Vagina (tissue), 2 donors: ENCODE measurements at regions not wholly inside any gene's neighbourhood (a gene's known extent, or its start where the extent isn't known, plus 50 kb on each side); places are given as distances from the start of the nearest gene placed in this dataset.
A peak's percentile ranks its signal among the peaks of the same experiment; 100 is the strongest.

Source experiments
- DNase-seq, 2 donors: peaks; one replicate each; pipeline ENCODE4 v3.0.0-alpha.2; 2017; ENCODE audit errors: extremely low spot score in 2 of 2
- H3K27ac ChIP-seq: fragments of 200-600 bp; sonication (generic); one replicate; pipeline ENCODE4 v1.5.1; 2019
- H3K27me3 ChIP-seq: fragments of 200-600 bp; sonication (generic); one replicate; pipeline ENCODE4 v1.5.1; 2019
- H3K36me3 ChIP-seq, 2 donors: fragments of 200-600 bp; sonication (generic); one replicate each; pipeline ENCODE4 v1.5.1; 2017 to 2019
- H3K4me1 ChIP-seq: fragments of 200-600 bp; sonication (generic); one replicate; pipeline ENCODE4 v1.5.1; 2019
- H3K4me3 ChIP-seq, 2 donors: fragments of 200-600 bp; sonication (generic); 1 replicate in 1 of 2; 2 replicates in 1 of 2; pipeline ENCODE4 v1.5.1; 2016 to 2019
- H3K9me3 ChIP-seq: fragments of 200-600 bp; sonication (generic); one replicate; pipeline ENCODE4 v1.5.1; 2019
- POLR2A ChIP-seq, 2 donors: fragments of 450-650 bp; IDR thresholded peaks; one replicate each; pipeline ENCODE4 v1.6.1; 2017; ENCODE audit warnings: antibody characterized with exemption in 2 of 2, mild to moderate bottlenecking in 2 of 2, moderate library complexity in 2 of 2
- POLR2AphosphoS5 ChIP-seq, 2 donors: sonication (generic); formaldehyde crosslinking; IDR thresholded peaks; one replicate each; pipeline ENCODE4 v1.9.0; 2017; ENCODE audit warnings: antibody characterized with exemption in 2 of 2, mild to moderate bottlenecking in 2 of 2, low read depth in 1 of 2; ENCODE audit not compliant: insufficient read depth in 1 of 2
- intact Hi-C: fragments of 100-400 bp; cut with DNase I; formaldehyde crosslinking; loops from one replicate; pipeline ENCODE4 v1.15.1; 2023
- TF ChIP-seq, protein P1 (sequence below), 3 experiments: fragments of 450-650 bp in 2 of 3; fragments of 200-600 bp in 1 of 3; sonication (generic) in 1 of 3; IDR thresholded peaks; one replicate each; pipeline ENCODE4 v1.5.1; 2017 to 2019; ENCODE audit warnings: antibody characterized with exemption in 3 of 3, mild to moderate bottlenecking in 2 of 3, moderate library complexity in 2 of 3

DNA sequence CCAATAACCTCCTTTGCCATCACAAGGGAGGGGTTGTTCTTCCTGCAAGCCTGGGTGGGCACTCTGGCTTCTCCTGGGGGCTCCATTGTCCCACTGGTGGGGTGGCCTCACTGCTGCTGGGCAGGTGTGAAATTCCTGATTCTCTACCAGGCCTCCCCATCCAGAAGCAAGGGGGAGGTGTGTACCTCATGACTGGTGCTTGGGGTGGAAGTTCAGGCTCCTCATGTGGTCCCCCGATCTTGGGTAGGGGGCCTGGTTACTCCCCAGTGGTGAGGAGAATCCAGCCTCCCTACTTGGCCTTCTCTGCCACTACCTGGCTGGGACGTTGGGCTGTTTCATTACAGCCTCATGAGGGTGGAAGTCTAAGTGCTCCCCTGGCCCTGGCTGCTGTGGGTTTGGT, 433.9 kb downstream of the IRX2 start:
- Histone ChIP-seq H3K4me3 (no peak overlapping the region), H3K36me3 (no peaks in the 10 kb centered on the region), H3K27me3 (no peaks in the 10 kb centered on the region), H3K4me1 (no peaks in the 10 kb centered on the region), H3K27ac (no peak overlapping the region), H3K9me3 (no peaks in the 10 kb centered on the region)
- intact Hi-C loops, result no loop called here
- peak in 1 of 2 donors; percentile 62 for DNase-seq
- TF ChIP-seq POLR2A (IDR thresholded peaks at IDR 0.05) (no peak), POLR2AphosphoS5 (IDR thresholded peaks at IDR 0.05; ENCODE audit: insufficient read depth in 1 of 2, low read depth in 1 of 2) (no peak)
- TF ChIP-seq, protein P1, sequence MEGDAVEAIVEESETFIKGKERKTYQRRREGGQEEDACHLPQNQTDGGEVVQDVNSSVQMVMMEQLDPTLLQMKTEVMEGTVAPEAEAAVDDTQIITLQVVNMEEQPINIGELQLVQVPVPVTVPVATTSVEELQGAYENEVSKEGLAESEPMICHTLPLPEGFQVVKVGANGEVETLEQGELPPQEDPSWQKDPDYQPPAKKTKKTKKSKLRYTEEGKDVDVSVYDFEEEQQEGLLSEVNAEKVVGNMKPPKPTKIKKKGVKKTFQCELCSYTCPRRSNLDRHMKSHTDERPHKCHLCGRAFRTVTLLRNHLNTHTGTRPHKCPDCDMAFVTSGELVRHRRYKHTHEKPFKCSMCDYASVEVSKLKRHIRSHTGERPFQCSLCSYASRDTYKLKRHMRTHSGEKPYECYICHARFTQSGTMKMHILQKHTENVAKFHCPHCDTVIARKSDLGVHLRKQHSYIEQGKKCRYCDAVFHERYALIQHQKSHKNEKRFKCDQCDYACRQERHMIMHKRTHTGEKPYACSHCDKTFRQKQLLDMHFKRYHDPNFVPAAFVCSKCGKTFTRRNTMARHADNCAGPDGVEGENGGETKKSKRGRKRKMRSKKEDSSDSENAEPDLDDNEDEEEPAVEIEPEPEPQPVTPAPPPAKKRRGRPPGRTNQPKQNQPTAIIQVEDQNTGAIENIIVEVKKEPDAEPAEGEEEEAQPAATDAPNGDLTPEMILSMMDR (IDR thresholded peaks at IDR 0.05), result no peak

DNA sequence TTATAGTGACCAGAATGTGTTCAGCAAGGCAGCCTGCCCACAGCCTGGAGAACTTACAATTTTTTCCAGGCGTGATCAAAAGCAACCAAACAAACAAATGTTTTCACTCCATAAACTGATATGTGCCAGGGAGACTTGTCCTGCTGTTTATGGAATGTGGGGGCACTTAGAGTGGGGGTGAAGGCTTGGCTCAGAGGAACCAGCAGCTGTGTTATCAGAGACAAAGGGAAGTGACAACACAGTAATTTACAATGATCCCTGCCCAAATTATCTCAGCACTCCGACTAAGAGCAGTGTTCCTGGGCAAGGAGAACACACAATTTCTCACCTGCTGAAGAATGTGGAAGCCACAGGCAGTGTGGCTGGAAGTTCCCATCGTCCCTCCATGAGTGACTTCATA, 429.1 kb upstream of the IRX4 start:
- Histone ChIP-seq H3K4me1 (no peaks in the 10 kb centered on the region), H3K36me3 (no peaks in the 10 kb centered on the region), H3K9me3 (no peaks in the 10 kb centered on the region), H3K4me3 (no peak overlapping the region), H3K27ac (no peak overlapping the region), H3K27me3 (no peaks in the 10 kb centered on the region)
- intact Hi-C loops, result no loop called here
- TF ChIP-seq POLR2A (IDR thresholded peaks at IDR 0.05) (no peak), POLR2AphosphoS5 (IDR thresholded peaks at IDR 0.05; ENCODE audit: insufficient read depth in 1 of 2, low read depth in 1 of 2) (no peak)
- TF ChIP-seq, protein P1 (IDR thresholded peaks at IDR 0.05), result no peak
- DNase-seq, result no peak

DNA sequence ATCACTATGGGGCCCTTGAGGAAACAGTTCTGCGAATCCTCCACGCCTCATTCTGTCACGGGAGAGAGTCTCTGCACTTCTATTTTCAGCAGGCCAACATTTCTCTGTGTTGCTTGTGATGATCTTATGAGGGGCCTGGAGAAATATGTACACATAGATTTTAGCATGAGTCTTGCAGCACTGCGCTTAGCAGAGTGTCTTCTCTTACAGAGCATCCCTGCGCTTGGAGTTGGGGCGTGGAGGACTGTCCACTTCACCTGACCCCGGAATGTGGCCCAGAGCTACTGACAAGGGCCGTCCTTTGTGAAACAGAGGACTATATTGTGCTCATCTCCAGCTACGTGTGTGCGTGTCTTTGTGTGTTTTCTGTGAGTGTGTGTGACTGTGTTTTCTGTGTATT, 428.2 kb upstream of the IRX4 start:
- Histone ChIP-seq H3K4me3 (no peak overlapping the region), H3K27ac (no peak overlapping the region), H3K36me3 (no peaks in the 10 kb centered on the region), H3K27me3 (no peaks in the 10 kb centered on the region), H3K9me3 (no peaks in the 10 kb centered on the region), H3K4me1 (no peaks in the 10 kb centered on the region)
- intact Hi-C loops, result no loop called here
- no peak for DNase-seq
- no peak for TF ChIP-seq POLR2A (IDR thresholded peaks at IDR 0.05)

DNA sequence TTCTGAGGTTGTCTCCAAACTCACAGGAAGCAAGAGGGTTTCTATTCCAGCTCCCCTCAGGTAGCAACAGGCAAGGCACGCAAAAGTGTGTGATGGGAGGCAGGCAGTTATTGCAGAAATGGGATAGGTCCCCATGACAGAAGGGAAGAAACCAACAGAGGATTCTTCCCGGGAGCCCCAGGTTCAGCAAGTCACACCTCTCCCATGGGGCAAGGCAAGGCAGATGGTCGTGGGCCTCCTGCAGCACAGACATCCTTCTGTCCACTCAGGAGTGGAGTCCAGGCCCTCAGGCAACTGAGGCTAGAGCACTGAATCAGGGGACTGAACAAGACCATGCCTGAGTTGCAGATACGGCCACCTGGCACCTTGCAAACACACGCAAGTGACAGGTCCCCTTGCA, 424.9 kb upstream of the IRX4 start:
- TF ChIP-seq POLR2AphosphoS5 (IDR thresholded peaks at IDR 0.05; ENCODE audit: insufficient read depth in 1 of 2, low read depth in 1 of 2), result no peak
- no peak for TF ChIP-seq POLR2A (IDR thresholded peaks at IDR 0.05)
- TF ChIP-seq, protein P1 (IDR thresholded peaks at IDR 0.05), result no peak
- Histone ChIP-seq H3K36me3 (no peaks in the 10 kb centered on the region), H3K9me3 (no peaks in the 10 kb centered on the region), H3K27ac (no peak overlapping the region), H3K4me1 (no peaks in the 10 kb centered on the region), H3K27me3 (no peaks in the 10 kb centered on the region), H3K4me3 (no peak overlapping the region)
- no peak for DNase-seq
- intact Hi-C loops, result no loop called here

DNA sequence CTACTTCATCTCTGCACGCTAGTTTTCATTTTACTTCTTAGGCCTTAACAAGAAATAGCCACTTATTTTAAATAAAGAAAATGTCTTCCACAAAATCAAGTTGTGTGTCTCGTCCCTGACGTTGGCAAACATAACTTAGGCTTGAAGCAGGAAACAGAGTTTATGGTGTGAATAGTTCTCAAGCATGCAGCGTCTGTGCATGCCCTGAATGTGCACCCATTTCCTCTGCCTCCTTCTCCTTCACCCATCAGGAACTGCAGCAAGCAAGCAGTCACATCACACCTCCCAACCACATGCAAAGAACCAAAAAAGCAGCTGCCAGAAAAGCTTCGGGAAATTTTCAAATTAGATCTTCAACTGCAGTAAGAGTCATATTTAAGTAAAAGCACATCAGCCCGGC, 424.0 kb upstream of the IRX4 start:
- no peak for DNase-seq
- intact Hi-C loops, result no loop called here

More for the DNA sequence above, 424.0 kb upstream of the IRX4 start:
- Histone ChIP-seq H3K27me3 (no peaks in the 10 kb centered on the region), H3K4me3 (no peak overlapping the region), H3K36me3 (no peaks in the 10 kb centered on the region), H3K9me3 (no peaks in the 10 kb centered on the region), H3K4me1 (no peaks in the 10 kb centered on the region), H3K27ac (no peak overlapping the region)
- TF ChIP-seq, protein P1 (IDR thresholded peaks at IDR 0.05), result no peak
- TF ChIP-seq POLR2A (IDR thresholded peaks at IDR 0.05) (no peak), POLR2AphosphoS5 (IDR thresholded peaks at IDR 0.05; ENCODE audit: insufficient read depth in 1 of 2, low read depth in 1 of 2) (no peak)
